ENCODE measurements at regions not wholly inside any gene's neighbourhood (a gene's known extent, or its start where the extent isn't known, plus 50 kb on each side); places are given as distances from the start of the nearest gene placed in this dataset.
"Not testable (repeated sequence)": the region's sequence is repeated elsewhere in the genome, so short reads cannot be mapped to it uniquely, and the experiment has no call there.

DNA sequence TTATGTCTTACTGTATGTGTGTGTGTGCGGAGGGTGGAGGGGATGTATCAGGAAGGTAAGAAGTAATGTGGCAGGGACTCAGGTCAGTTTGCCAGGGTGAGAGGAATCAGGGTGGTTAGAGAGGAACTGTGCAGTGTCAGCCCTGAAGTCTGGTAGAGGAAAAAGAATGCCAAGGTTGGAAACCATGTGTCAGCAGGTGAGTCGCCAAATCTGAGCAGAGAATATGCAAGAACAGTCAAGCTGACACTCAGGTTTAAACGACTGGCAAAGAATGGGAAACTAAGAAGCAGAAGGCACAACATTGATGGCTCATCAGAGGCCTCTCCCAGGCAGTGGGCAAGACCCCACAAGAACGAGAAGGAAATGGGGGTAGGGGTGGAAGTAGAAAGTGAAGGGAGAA lies 107.5 kb upstream of the TBX18 start:
- DNase-seq = no peak
- ATAC-seq (ENCODE audit: low read depth in 2 of 2) = no peak
- Mint-ChIP-seq H3K36me3 (no peaks in the 10 kb centered on the region), H3K27me3 (no peaks in the 10 kb centered on the region), H3K4me3 (no peak overlapping the region), H3K9me3 (peaks cover 0 to 9% (median 3%) of the 10 kb centered on the region in 7 donors), H3K4me1 (no peaks in the 10 kb centered on the region), H3K27ac (no peak overlapping the region)
- Histone ChIP-seq H3K4me1 (ENCODE audit: control insufficient read depth, insufficient read depth, low read length, poor library complexity, severe bottlenecking) (no peaks in the 10 kb centered on the region), H3K9me3 (ENCODE audit: control insufficient read depth in 2 of 2, low read length in 2 of 2) (no peaks in the 10 kb centered on the region), H3K36me3 (ENCODE audit: control insufficient read depth, insufficient read depth, low read length) (no peaks in the 10 kb centered on the region), H3K27ac (ENCODE audit: insufficient read depth, low read length, poor library complexity, severe bottlenecking) (no peak overlapping the region), H3K4me3 (ENCODE audit: low read depth, low read length) (no peak overlapping the region), H3K27me3 (ENCODE audit: control insufficient read depth, insufficient read depth, low read length) (no peaks in the 10 kb centered on the region)

DNA sequence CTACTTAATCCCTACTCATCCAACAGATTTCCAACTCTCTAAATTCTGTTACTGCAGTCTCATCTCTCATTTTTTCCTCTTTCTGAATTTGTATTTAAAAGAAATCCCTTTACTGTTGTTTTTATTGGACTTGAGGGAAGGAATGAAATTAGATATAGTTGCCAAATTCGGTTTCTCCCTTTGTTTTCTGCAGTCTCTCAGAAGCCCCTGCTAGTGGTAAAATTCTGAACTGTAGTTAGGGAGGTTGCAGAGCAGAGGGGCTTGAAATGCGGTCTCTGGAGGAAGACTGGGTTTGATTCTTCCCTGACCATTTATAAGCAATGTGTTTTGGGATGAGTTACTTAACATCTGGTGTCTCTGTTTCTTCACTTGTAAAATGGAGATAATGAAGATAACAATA lies 106.3 kb upstream of the TBX18 start:
- no peak overlapping the region for H3K4me3 Mint-ChIP-seq
- Histone ChIP-seq H3K36me3 (ENCODE audit: control insufficient read depth, insufficient read depth, low read length) (no peaks in the 10 kb centered on the region), H3K27me3 (ENCODE audit: control insufficient read depth, insufficient read depth, low read length) (no peaks in the 10 kb centered on the region), H3K4me1 (ENCODE audit: control insufficient read depth, insufficient read depth, low read length, poor library complexity, severe bottlenecking) (no peaks in the 10 kb centered on the region), H3K27ac (ENCODE audit: insufficient read depth, low read length, poor library complexity, severe bottlenecking) (no peak overlapping the region), H3K4me3 (ENCODE audit: low read depth, low read length) (no peak overlapping the region), H3K9me3 (ENCODE audit: control insufficient read depth in 2 of 2, low read length in 2 of 2) (no peaks in the 10 kb centered on the region)
- peaks cover 0 to 9% (median 3%) of the 10 kb centered on the region in 7 donors for H3K9me3 Mint-ChIP-seq
- H3K4me1 Mint-ChIP-seq = no peaks in the 10 kb centered on the region
- DNase-seq = no peak
- ATAC-seq (ENCODE audit: low read depth in 2 of 2) = no peak
- H3K36me3 Mint-ChIP-seq = no peaks in the 10 kb centered on the region
- H3K27me3 Mint-ChIP-seq = no peaks in the 10 kb centered on the region
- H3K27ac Mint-ChIP-seq = no peak overlapping the region

DNA sequence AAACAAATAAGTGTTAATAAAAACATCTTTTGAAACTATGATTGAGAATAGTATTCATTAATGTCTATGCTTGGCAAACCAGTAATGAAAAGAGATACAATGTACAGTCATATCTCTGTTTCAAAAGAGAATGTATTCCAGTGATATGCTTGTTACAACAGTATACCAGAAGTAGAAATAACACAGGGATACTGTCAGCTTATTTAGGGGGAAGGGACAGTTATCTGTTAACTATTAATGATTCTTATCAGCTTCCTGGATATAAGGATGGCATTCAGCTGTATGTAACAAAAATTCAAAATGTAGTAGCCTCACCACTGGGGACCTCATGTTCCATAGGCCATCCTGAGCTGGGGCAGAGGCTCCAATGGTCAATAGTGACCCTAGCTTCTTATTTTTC lies 103.8 kb upstream of the TBX18 start:
- ATAC-seq (ENCODE audit: low read depth in 2 of 2) (no peak), DNase-seq (no peak)
- Histone ChIP-seq H3K36me3 (ENCODE audit: control insufficient read depth, insufficient read depth, low read length) (no peaks in the 10 kb centered on the region), H3K27me3 (ENCODE audit: control insufficient read depth, insufficient read depth, low read length) (no peaks in the 10 kb centered on the region), H3K9me3 (ENCODE audit: control insufficient read depth in 2 of 2, low read length in 2 of 2) (no peaks in the 10 kb centered on the region), H3K4me1 (ENCODE audit: control insufficient read depth, insufficient read depth, low read length, poor library complexity, severe bottlenecking) (no peaks in the 10 kb centered on the region), H3K4me3 (ENCODE audit: low read depth, low read length) (no peak overlapping the region), H3K27ac (ENCODE audit: insufficient read depth, low read length, poor library complexity, severe bottlenecking) (no peak overlapping the region)
- no peaks in the 10 kb centered on the region for H3K36me3 Mint-ChIP-seq
- H3K9me3 Mint-ChIP-seq = peaks cover 0 to 5% (median 3%) of the 10 kb centered on the region in 7 donors
- H3K27ac Mint-ChIP-seq = no peak overlapping the region
- H3K27me3 Mint-ChIP-seq = no peaks in the 10 kb centered on the region
- H3K4me1 Mint-ChIP-seq = no peaks in the 10 kb centered on the region
- no peak overlapping the region for H3K4me3 Mint-ChIP-seq

DNA sequence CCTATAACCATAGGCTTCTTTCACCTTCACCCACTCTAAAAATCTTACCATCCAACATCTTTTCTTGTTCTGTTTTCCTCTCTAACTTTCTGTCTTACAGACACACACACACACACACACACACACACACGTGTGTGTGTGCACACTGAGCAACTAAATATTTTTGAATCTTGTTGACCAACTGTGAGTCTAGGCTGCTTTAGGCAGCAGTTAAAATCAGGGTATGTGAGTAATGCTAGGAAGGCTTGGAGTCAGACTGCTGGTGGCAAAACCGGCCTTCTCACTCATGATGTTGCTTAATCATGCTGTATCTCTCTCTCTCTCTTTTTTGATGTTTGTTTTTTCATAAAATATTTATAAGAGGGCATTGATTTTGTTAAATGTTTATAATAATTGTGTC lies 103.1 kb upstream of the TBX18 start:
- Mint-ChIP-seq H3K27me3 (no peaks in the 10 kb centered on the region), H3K4me3 (no peak overlapping the region), H3K9me3 (peaks cover 0 to 5% (median 3%) of the 10 kb centered on the region in 7 donors), H3K27ac (no peak overlapping the region), H3K36me3 (no peaks in the 10 kb centered on the region), H3K4me1 (no peaks in the 10 kb centered on the region)
- DNase-seq (no peak), ATAC-seq (ENCODE audit: low read depth in 2 of 2) (no peak)
- H3K4me3 ChIP-seq (ENCODE audit: low read depth, low read length) = no peak overlapping the region
- no peaks in the 10 kb centered on the region for H3K27me3 ChIP-seq (ENCODE audit: control insufficient read depth, insufficient read depth, low read length)
- no peak overlapping the region for H3K27ac ChIP-seq (ENCODE audit: insufficient read depth, low read length, poor library complexity, severe bottlenecking)
- no peaks in the 10 kb centered on the region for H3K9me3 ChIP-seq (ENCODE audit: control insufficient read depth in 2 of 2, low read length in 2 of 2)
- H3K36me3 ChIP-seq (ENCODE audit: control insufficient read depth, insufficient read depth, low read length) = no peaks in the 10 kb centered on the region
- H3K4me1 ChIP-seq (ENCODE audit: control insufficient read depth, insufficient read depth, low read length, poor library complexity, severe bottlenecking) = no peaks in the 10 kb centered on the region

DNA sequence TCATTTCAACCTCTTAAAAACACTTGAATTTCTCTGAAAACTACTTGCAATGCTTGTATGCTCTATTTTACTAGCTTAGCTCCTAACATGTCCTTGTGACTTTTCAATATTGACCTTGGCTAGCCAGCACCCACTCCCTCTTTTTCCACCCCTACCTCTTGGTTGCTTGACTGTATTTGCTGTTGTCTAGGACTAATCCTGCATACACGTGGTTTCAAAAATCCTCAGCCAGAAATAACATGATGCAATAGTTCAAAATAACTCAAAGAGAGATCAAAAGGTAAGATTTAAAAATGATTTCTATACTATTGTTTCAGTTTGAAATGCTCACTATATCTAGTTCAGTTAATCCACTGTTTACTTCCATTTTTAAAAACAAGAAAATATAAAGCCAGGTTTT lies 102.3 kb upstream of the TBX18 start:
- ATAC-seq (ENCODE audit: low read depth in 2 of 2) (no peak), DNase-seq (no peak)
- Histone ChIP-seq H3K4me3 (ENCODE audit: low read depth, low read length) (no peak overlapping the region), H3K27me3 (ENCODE audit: control insufficient read depth, insufficient read depth, low read length) (no peaks in the 10 kb centered on the region), H3K9me3 (ENCODE audit: control insufficient read depth in 2 of 2, low read length in 2 of 2) (no peaks in the 10 kb centered on the region), H3K4me1 (ENCODE audit: control insufficient read depth, insufficient read depth, low read length, poor library complexity, severe bottlenecking) (no peaks in the 10 kb centered on the region), H3K36me3 (ENCODE audit: control insufficient read depth, insufficient read depth, low read length) (no peaks in the 10 kb centered on the region), H3K27ac (ENCODE audit: insufficient read depth, low read length, poor library complexity, severe bottlenecking) (no peak overlapping the region)
- H3K4me1 Mint-ChIP-seq = no peaks in the 10 kb centered on the region
- no peak overlapping the region for H3K4me3 Mint-ChIP-seq
- H3K36me3 Mint-ChIP-seq = no peaks in the 10 kb centered on the region
- peaks cover 0 to 5% (median under 1%) of the 10 kb centered on the region in 7 donors for H3K9me3 Mint-ChIP-seq
- H3K27ac Mint-ChIP-seq = no peak overlapping the region
- H3K27me3 Mint-ChIP-seq = no peaks in the 10 kb centered on the region

DNA sequence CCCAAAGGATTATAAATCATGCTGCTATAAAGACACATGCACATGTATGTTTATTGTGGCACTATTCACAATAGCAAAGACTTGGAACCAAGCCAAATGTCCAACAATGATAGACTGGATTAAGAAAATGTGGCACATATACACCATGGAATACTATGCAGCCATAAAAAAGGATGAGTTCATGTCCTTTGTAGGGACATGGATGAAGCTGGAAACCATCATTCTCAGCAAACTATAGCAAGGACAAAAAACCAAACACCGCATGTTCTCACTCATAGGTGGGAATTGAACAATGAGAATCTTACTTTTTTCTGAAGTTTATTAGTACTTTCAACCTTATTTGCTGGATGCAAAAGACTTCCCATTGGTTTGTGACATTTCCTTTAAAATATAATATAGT lies 101.0 kb upstream of the TBX18 start:
- H3K4me1 Mint-ChIP-seq; H3K27me3 Mint-ChIP-seq; H3K27ac Mint-ChIP-seq; H3K4me3 Mint-ChIP-seq; H3K9me3 Mint-ChIP-seq; H3K36me3 ChIP-seq (ENCODE audit: control insufficient read depth, insufficient read depth, low read length); H3K27me3 ChIP-seq (ENCODE audit: control insufficient read depth, insufficient read depth, low read length); H3K4me1 ChIP-seq (ENCODE audit: control insufficient read depth, insufficient read depth, low read length, poor library complexity, severe bottlenecking); ATAC-seq (ENCODE audit: low read depth in 2 of 2); H3K36me3 Mint-ChIP-seq; H3K27ac ChIP-seq (ENCODE audit: insufficient read depth, low read length, poor library complexity, severe bottlenecking); DNase-seq; H3K4me3 ChIP-seq (ENCODE audit: low read depth, low read length); H3K9me3 ChIP-seq (ENCODE audit: control insufficient read depth in 2 of 2, low read length in 2 of 2): not testable (repeated sequence)

DNA sequence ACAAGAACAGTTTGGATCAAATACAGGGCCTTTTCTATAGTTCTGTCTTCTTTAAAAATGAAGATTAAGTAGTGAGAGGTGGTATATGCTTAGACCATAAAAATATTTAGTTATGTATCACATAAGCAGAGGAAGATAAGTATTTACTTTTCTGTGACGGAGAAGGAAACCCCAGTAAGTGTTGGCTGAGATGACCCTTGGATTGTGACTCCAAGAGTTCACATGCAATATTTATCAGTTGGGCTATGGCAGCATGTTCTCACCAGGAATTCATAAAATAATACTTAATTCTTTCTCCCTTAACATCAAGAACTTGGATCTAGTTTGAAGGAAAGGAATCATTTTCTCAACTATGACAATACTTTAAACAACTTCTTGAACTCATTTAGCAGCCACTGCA lies 98.4 kb upstream of the TBX18 start:
- H3K27ac ChIP-seq (ENCODE audit: insufficient read depth, low read length, poor library complexity, severe bottlenecking) = no peak overlapping the region
- no peak overlapping the region for H3K4me3 Mint-ChIP-seq
- H3K36me3 ChIP-seq (ENCODE audit: control insufficient read depth, insufficient read depth, low read length) = no peaks in the 10 kb centered on the region
- no peaks in the 10 kb centered on the region for H3K4me1 ChIP-seq (ENCODE audit: control insufficient read depth, insufficient read depth, low read length, poor library complexity, severe bottlenecking)
- no peaks in the 10 kb centered on the region for H3K36me3 Mint-ChIP-seq
- no peak overlapping the region for H3K4me3 ChIP-seq (ENCODE audit: low read depth, low read length)
- ATAC-seq (ENCODE audit: low read depth in 2 of 2) (no peak), DNase-seq (no peak)
- H3K27me3 Mint-ChIP-seq = no peaks in the 10 kb centered on the region
- no peak overlapping the region for H3K27ac Mint-ChIP-seq
- H3K27me3 ChIP-seq (ENCODE audit: control insufficient read depth, insufficient read depth, low read length) = no peaks in the 10 kb centered on the region
- no peaks in the 10 kb centered on the region for H3K9me3 ChIP-seq (ENCODE audit: control insufficient read depth in 2 of 2, low read length in 2 of 2)
- no peaks in the 10 kb centered on the region for H3K4me1 Mint-ChIP-seq
- peaks cover 0 to 6% (median 2%) of the 10 kb centered on the region in 7 donors for H3K9me3 Mint-ChIP-seq

DNA sequence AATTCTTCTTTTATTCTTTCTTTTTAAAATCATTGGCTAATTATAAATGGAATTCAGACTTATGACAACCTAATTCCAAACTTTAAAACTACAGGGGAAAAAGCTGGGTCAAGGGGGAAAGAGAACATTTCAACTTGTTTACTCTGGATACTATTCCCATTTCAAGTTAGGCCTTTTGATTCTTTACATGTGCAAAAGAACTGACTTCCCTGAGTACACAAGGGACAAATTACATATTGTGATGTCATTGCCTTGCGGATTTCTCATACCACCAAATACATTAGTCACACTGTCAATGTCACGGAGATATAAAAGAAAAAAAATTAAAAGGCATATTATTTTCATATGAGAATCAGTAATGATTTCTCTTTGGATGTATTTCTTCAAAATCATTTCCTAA lies 96.5 kb upstream of the TBX18 start:
- Histone ChIP-seq H3K4me1 (ENCODE audit: control insufficient read depth, insufficient read depth, low read length, poor library complexity, severe bottlenecking) (no peaks in the 10 kb centered on the region), H3K9me3 (ENCODE audit: control insufficient read depth in 2 of 2, low read length in 2 of 2) (no peaks in the 10 kb centered on the region), H3K36me3 (ENCODE audit: control insufficient read depth, insufficient read depth, low read length) (no peaks in the 10 kb centered on the region), H3K27me3 (ENCODE audit: control insufficient read depth, insufficient read depth, low read length) (no peaks in the 10 kb centered on the region), H3K4me3 (ENCODE audit: low read depth, low read length) (no peak overlapping the region), H3K27ac (ENCODE audit: insufficient read depth, low read length, poor library complexity, severe bottlenecking) (no peak overlapping the region)
- H3K27me3 Mint-ChIP-seq = no peaks in the 10 kb centered on the region
- DNase-seq = no peak
- ATAC-seq (ENCODE audit: low read depth in 2 of 2) = no peak
- no peaks in the 10 kb centered on the region for H3K4me1 Mint-ChIP-seq
- peaks cover 0 to 6% (median 0%) of the 10 kb centered on the region in 7 donors for H3K9me3 Mint-ChIP-seq
- H3K27ac Mint-ChIP-seq = no peak overlapping the region
- no peaks in the 10 kb centered on the region for H3K36me3 Mint-ChIP-seq
- H3K4me3 Mint-ChIP-seq = no peak overlapping the region

Measured in CD4-positive, CD25-positive, alpha-beta regulatory T cell (primary cell).